GM23338 (cell line): ENCODE measurements at regions not wholly inside any gene's neighbourhood (a gene's known extent, or its start where the extent isn't known, plus 50 kb on each side); places are given as distances from the start of the nearest gene placed in this dataset.

Source experiments
- ATAC-seq: fragments of 200-7000 bp; cut with Tn5 transposase; 3 replicates; pipeline ENCODE4 v1.9.1; 2020
- DNase-seq: peaks from one replicate; pipeline ENCODE4 v3.0.0-alpha.2; 2015; ENCODE audit warnings: low spot score
- H2AFZ ChIP-seq: fragments of 200-600 bp; sonication (generic); 2 replicates; pipeline ENCODE4 v1.8.0; 2016; ENCODE audit warnings: antibody characterized with exemption, mild to moderate bottlenecking, moderate library complexity
- H3F3A ChIP-seq: fragments of 200-600 bp; sonication (generic); replicated peaks from 2 replicates; pipeline ENCODE4 v1.8.0; 2017; ENCODE audit warnings: antibody characterized with exemption, mixed run types, low read depth
- H3K27ac ChIP-seq: fragments of 200-600 bp; sonication (generic); 2 replicates; pipeline ENCODE4 v1.6.1; 2016; ENCODE audit warnings: low read depth
- H3K27me3 ChIP-seq: fragments of 200-600 bp; sonication (generic); 2 replicates; pipeline ENCODE4 v1.8.0; 2016; ENCODE audit warnings: mild to moderate bottlenecking, mixed run types, moderate library complexity; ENCODE audit not compliant: insufficient read depth
- H3K36me3 ChIP-seq: fragments of 200-600 bp; sonication (generic); 2 replicates; pipeline ENCODE4 v1.8.0; 2016; ENCODE audit warnings: mild to moderate bottlenecking; ENCODE audit not compliant: insufficient read depth
- H3K4me1 ChIP-seq: fragments of 200-600 bp; sonication (generic); 2 replicates; pipeline ENCODE4 v1.8.0; 2016; ENCODE audit warnings: mild to moderate bottlenecking, moderate library complexity; ENCODE audit not compliant: insufficient read depth
- H3K4me2 ChIP-seq: fragments of 200-600 bp; sonication (generic); 2 replicates; pipeline ENCODE4 v1.7.1; 2017; ENCODE audit warnings: mixed run types
- H3K4me3 ChIP-seq: fragments of 200-600 bp; sonication (generic); 2 replicates; pipeline ENCODE4 v1.6.1; 2016; ENCODE audit warnings: mixed run types
- H3K79me2 ChIP-seq: fragments of 200-600 bp; sonication (generic); replicated peaks from 2 replicates; pipeline ENCODE4 v1.8.0; 2017; ENCODE audit warnings: mild to moderate bottlenecking; ENCODE audit not compliant: insufficient read depth
- H3K9me2 ChIP-seq: fragments of 200-600 bp; sonication (generic); 2 replicates; pipeline ENCODE4 v1.8.0; 2017; ENCODE audit not compliant: insufficient read depth
- H4K20me1 ChIP-seq: fragments of 200-600 bp; sonication (generic); replicated peaks from 2 replicates; pipeline ENCODE4 v1.8.0; 2017; ENCODE audit warnings: mild to moderate bottlenecking; ENCODE audit not compliant: insufficient read depth
- H3K27ac Mint-ChIP-seq: 2 replicates; pipeline ENCODE4 v1.8.0; 2020; ENCODE audit warnings: inconsistent platforms, mild to moderate bottlenecking, moderate library complexity, mixed read lengths
- H3K27me3 Mint-ChIP-seq: 3 replicates; pipeline ENCODE4 v1.8.0; 2022; ENCODE audit warnings: low read depth, mild to moderate bottlenecking, moderate library complexity, mixed read lengths, inconsistent platforms; ENCODE audit not compliant: insufficient read depth, poor library complexity
- H3K36me3 Mint-ChIP-seq: 3 replicates; pipeline ENCODE4 v1.8.0; 2021; ENCODE audit warnings: low read depth, mild to moderate bottlenecking, inconsistent platforms, moderate library complexity, mixed read lengths
- H3K4me1 Mint-ChIP-seq: 3 replicates; pipeline ENCODE4 v1.8.0; 2020; ENCODE audit warnings: mild to moderate bottlenecking, inconsistent platforms, mixed read lengths
- H3K4me3 Mint-ChIP-seq: 3 replicates; pipeline ENCODE4 v1.8.0; 2021; ENCODE audit warnings: moderate library complexity, mild to moderate bottlenecking, inconsistent platforms, mixed read lengths
- H3K9me3 Mint-ChIP-seq: 3 replicates; pipeline ENCODE4 v1.8.0; 2020; ENCODE audit warnings: moderate library complexity, mild to moderate bottlenecking, inconsistent platforms, mixed read lengths
- CREB1 ChIP-seq: fragments of 250-450 bp; sonication (Bioruptor Pico); IDR thresholded peaks from 2 replicates; pipeline ENCODE4 v1.5.0; 2020; ENCODE audit warnings: low read depth, mild to moderate bottlenecking, moderate library complexity
- CTCF ChIP-seq, 2 experiments: fragments of 200-600 bp in 1 of 2; sonication (generic) in 1 of 2; conservative IDR thresholded peaks; 2 replicates each; pipeline versions ENCODE4 v1.5.1 to v1.6.1; 2016 to 2017; ENCODE audit warnings: antibody characterized with exemption in 2 of 2, low read depth in 2 of 2, mild to moderate bottlenecking in 2 of 2, moderate library complexity in 1 of 2
- ETS1 ChIP-seq: IDR thresholded peaks from 2 replicates; pipeline ENCODE4 v1.6.1; 2016; ENCODE audit warnings: antibody characterized with exemption
- EZH2 ChIP-seq: fragments of 200-600 bp; sonication (generic); IDR thresholded peaks from one replicate; pipeline ENCODE4 v1.8.0; 2017; ENCODE audit warnings: antibody characterized with exemption, mild to moderate bottlenecking, low read depth; ENCODE audit not compliant: unreplicated experiment
- EZH2phosphoT487 ChIP-seq: fragments of 200-600 bp; sonication (generic); IDR thresholded peaks from one replicate; pipeline ENCODE4 v1.8.1; 2018; ENCODE audit warnings: antibody characterized with exemption; ENCODE audit not compliant: unreplicated experiment
- JUNB ChIP-seq: IDR thresholded peaks from one replicate; pipeline ENCODE4 v1.6.1; 2016; ENCODE audit warnings: antibody characterized with exemption; ENCODE audit not compliant: unreplicated experiment
- NANOG ChIP-seq: IDR thresholded peaks from 2 replicates; pipeline ENCODE4 v1.6.1; 2016; ENCODE audit warnings: antibody characterized with exemption, borderline replicate concordance
- POLR2AphosphoS5 ChIP-seq: IDR thresholded peaks from 2 replicates; pipeline ENCODE4 v1.6.1; 2016; ENCODE audit warnings: antibody characterized with exemption, low read depth
- REST ChIP-seq: IDR thresholded peaks from one replicate; pipeline ENCODE4 v1.6.1; 2018; ENCODE audit warnings: antibody characterized with exemption; ENCODE audit not compliant: unreplicated experiment
- STAT1 ChIP-seq: IDR thresholded peaks from one replicate; pipeline ENCODE4 v1.6.1; 2016; ENCODE audit warnings: antibody characterized with exemption; ENCODE audit not compliant: unreplicated experiment
- ZNF114 ChIP-seq: fragments of 250-450 bp; sonication (Bioruptor Pico); IDR thresholded peaks from 2 replicates; pipeline ENCODE4 v1.5.0; 2020; ENCODE audit warnings: mild to moderate bottlenecking, moderate library complexity
- ZNF331 ChIP-seq: fragments of 250-450 bp; sonication (Bioruptor Pico); IDR thresholded peaks from 2 replicates; pipeline ENCODE4 v1.5.0; 2020; ENCODE audit warnings: low read depth, mild to moderate bottlenecking, moderate library complexity
- ZNF462 ChIP-seq: fragments of 250-450 bp; sonication (Bioruptor Pico); IDR thresholded peaks from 2 replicates; pipeline ENCODE4 v1.5.0; 2020; ENCODE audit warnings: mild to moderate bottlenecking, moderate library complexity

- H3K27ac ChIP-seq = no peak overlapping the region
- no peak overlapping the region for H3K4me3 ChIP-seq
- no peak overlapping the region for H3K4me2 ChIP-seq
- no peaks in the 10 kb centered on the region for H4K20me1 ChIP-seq
- H3F3A ChIP-seq = no peaks in the 10 kb centered on the region
- no peaks in the 10 kb centered on the region for H3K36me3 ChIP-seq
- TF ChIP-seq EZH2 = no peak
- TF ChIP-seq REST = no peak
- TF ChIP-seq ETS1 = no peak
- TF ChIP-seq ZNF462 = no peak
- no peak for TF ChIP-seq EZH2phosphoT487
- TF ChIP-seq JUNB = no peak
- TF ChIP-seq CTCF (conservative IDR thresholded peaks at IDR 0.05; ENCODE audit: low read depth in 2 of 2) = no peak
- no peak for TF ChIP-seq ZNF331 (CRISPR knock-in tag)
- no peak for TF ChIP-seq STAT1
- TF ChIP-seq ZNF114 (CRISPR knock-in tag) = no peak
- no peak for TF ChIP-seq POLR2AphosphoS5
- TF ChIP-seq CREB1 (CRISPR knock-in tag) = no peak
- no peak for TF ChIP-seq NANOG
- H3K27me3 ChIP-seq = no peaks in the 10 kb centered on the region
- H3K9me2 ChIP-seq = no peaks in the 10 kb centered on the region
- Mint-ChIP-seq H3K4me3 (no peak overlapping the region), H3K4me1 (peaks cover 16% of the 10 kb centered on the region), H3K36me3 (no peaks in the 10 kb centered on the region), H3K27ac (no peak overlapping the region), H3K9me3 (no peaks in the 10 kb centered on the region), H3K27me3 (no peaks in the 10 kb centered on the region)
- no peak overlapping the region for H2AFZ ChIP-seq
- H3K4me1 ChIP-seq = peaks cover 11% of the 10 kb centered on the region; the same call in 1 of the 2 replicates
- ATAC-seq (no peak), DNase-seq (no peak)
- H3K79me2 ChIP-seq = no peaks in the 10 kb centered on the region
Measured at GRCh38 chr14:48582938-48583337, 907.5 kb upstream of the MDGA2 start.
